ENCODE measurements at regions not wholly inside any gene's neighbourhood (a gene's known extent, or its start where the extent isn't known, plus 50 kb on each side); places are given as distances from the start of the nearest gene placed in this dataset.

DNA sequence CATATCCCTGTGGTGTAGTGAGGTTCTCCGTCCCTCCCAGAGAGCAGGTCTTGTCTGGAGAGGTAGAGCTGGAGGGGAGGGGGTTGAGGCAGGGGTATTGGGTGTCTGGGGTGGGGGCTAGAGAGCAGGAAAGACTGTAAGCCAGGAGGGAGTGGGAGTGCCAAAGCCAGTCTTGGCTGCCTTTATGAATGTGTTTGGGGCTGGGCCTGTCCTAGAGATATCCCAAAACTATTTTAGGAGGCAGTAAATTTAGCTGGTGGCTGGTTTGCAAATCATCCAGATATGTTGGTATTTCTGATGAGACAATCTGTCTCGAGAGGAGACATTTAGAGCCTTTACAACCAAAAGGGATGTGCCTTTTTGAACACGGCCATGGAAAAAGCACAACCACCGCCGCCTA lies 166.6 kb downstream of the TLE3 start:
- no peak for DNase-seq

DNA sequence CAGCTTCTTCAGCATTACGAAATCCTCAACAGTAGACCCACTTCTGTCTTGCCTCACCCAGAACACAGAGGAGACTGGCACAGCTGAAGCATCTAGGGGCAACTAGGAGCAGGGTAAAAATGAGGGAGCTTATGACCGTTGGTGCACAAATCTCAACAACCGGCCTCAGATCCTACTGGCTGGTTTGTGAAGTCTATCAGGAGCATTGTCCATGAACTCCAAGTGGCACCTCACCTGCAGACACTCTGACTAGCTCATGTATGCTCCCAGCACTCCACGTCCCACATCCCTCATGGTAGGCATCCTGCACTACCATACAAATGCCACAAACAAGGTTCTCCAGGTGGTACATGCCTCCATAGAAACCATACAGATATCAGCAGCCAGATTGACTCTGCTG lies 163.1 kb downstream of the TLE3 start:
- DNase-seq = no peak

DNA sequence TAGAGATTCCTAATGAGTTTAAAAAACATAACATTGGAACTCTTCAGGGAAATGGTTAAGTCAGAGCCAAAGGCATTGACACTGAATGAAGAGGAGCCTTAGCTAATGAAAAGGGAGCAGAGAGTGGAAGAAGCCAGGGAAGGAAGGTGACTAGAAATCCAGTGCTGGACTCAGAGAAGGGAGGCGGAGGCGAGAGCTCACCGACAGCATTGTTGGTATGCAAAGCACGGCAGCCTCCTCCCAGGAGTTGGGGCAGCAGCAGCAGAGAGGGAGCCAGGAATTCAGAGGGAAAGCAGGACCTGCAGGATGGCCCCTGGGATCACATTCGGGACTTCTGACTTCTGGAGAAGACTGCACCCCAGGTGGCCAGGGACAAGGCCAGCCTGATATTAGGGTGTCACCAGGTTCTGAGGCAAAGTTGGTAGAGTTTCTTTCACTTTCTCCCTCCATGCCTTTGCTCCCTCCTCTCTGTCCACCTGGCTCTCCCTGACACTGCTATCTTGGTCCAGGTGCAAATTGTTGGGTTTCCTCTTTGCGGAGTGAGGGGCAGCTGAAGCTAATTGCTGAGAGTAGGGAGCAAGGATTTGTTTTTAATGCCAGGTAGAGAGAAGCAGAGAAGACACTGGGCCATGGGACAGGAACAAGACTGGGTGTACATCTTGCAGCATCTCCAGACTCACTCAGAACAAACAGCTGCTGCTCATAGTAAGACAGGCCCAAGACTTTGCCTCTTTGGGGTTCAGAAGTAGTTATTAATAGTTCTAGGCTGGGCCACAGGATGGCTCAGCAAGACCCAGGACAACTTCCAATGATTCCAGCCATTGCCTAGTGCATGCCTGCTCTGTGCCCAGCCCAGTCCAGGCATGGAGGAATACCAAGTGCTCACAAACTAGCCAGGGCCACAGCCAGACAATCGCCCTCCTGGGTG lies 157.9 kb downstream of the TLE3 start:
- DNase-seq = no peak

DNA sequence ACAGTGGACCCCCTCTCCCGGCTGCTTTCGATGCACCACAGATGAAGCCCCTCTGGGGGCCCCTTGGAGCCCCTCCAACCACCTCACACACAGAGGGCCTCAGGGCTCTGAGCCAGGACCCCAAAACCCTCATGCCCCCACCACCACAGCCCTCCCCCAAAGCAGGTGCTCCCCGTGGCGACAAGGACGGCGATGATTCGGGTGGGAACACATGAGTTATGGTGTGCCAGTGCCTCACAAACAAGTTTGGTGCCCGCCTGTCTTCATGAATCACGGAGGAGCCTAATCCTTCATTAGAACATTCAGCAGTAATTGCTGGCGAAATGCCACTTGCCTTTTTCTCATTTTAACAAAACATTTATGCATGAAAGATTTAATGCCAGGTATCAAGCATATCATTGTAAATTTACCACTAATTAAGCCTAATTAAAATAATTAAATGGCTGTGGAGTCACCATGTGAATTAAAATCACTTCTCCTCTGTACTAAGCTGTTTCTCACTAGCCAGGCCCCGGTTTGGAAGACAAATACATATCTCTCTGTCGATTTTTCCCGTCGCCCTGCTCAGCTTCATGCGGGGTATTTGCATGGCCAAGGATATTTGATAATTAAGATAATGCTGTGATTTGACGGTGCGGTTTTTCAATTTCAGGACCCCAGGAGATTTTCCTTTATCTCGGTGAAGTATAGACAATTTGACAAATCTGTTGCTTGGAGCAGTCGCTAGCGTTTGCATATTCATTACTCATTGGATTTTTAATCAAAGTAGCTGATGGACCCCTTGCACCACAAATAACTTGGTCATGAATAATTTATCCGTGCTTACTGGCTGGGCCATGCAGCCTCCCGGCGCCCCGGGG lies 157.0 kb downstream of the TLE3 start:
- DNase-seq = no peak

DNA sequence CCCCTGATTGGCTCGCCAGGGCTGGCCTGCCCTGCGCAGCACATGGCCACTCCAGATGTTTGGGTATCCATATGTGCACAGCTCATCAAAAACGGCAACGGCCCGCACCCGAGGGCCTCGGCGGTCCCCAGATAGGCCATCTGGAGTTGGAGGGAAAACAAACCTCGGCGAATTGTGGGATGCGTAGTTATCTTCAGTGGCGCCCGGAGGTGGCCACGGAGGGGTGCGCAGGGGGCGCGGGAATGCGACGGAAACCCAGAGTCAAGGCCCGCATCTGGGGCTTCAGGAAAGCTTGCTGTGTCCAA lies 156.5 kb downstream of the TLE3 start:
- no peak for DNase-seq

DNA sequence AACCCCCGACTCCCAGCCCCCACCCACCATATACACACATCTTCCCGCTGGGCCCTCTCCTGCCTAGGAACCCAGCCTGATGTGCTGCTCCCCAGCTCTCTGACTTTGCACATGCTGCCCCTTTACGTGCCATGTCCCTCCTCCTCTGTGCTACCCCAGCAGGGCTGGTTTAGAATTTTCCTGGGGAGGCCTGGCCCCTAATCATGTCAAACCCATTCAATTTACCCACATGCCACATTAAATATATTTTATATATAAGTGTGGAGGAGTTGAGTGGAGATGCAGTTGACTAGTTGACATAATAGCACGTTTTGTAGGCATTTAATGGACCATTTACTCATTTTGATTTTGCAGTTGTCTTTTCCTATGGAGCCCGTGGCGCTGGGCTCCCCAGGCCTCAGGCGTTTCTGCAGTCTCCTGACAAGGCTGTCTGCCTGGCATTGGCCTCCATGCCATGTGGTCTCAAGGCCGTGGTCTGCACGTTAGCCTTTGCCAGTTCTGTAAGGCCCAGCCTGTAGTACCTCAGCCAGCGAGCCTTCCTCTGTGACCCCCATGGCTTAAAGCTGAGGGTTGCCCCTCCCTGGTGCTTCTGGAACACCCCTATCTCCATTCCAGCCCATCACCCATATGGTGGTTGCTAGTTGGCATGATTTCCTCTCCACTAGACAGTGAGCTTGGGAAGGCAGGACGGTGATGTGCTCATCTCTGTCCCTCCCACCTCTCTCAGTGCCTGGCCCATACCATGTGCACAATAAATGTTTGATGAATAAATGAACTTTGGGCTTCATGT lies 155.8 kb downstream of the TLE3 start:
- no peak for DNase-seq

DNA sequence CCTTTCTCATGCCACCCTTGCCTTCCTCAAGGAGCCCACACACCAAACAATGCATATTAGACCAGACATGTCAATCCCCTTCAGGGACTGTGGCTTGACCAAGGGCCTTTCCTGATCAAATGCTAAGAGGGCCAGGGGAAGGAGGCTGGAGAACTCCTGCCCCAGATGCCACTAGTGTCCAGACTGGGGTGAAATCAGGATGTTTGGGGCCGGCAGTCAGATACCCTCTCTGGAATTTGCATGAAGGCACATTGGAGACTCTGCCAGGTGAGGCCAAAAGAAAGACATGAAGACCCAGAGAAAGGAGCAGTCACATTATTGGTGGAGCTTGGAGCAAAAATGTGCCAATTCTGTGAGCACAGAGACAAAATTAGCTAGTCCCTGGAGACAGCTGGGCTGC lies 154.1 kb downstream of the TLE3 start:
- no peak for DNase-seq

DNA sequence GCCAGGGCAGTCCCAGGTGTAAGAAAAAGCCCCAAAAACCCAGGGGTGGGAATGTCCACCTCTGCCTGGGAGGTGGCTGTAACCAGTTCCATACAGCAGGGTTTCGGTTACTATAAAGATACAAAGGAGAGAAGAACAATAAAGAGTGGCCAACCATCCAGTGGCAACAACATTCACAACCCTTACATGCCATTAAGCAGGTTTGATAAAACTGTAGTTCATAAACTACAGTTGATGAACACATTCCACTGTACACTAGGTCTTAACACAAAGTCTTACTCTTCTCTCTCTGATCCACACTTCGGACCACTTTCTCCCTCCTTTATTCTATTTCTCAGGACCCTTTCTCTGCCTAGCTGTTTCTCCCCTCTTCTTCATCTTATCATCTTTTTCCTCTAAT lies 152.0 kb downstream of the TLE3 start:
- no peak for DNase-seq

DNA sequence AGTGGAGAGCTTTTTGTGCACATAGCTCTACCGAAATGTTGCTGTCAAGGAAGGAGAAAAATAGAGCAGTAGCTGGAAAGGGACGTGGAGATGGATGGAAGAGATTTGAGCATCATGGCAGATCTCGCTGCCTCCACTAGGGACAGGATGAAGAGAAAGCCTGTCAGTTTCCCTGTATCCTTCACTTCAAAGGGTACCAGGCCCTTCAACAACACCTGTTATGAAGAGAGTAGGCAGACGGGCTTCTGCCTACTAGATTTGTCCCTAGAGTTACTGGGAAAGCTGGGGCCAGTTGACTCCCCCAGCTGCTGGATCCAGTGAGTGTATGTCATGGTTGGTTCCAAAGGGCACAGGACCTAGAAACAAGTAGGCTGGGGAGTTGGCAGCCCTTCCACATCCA lies 150.8 kb downstream of the TLE3 start:
- DNase-seq = no peak

DNA sequence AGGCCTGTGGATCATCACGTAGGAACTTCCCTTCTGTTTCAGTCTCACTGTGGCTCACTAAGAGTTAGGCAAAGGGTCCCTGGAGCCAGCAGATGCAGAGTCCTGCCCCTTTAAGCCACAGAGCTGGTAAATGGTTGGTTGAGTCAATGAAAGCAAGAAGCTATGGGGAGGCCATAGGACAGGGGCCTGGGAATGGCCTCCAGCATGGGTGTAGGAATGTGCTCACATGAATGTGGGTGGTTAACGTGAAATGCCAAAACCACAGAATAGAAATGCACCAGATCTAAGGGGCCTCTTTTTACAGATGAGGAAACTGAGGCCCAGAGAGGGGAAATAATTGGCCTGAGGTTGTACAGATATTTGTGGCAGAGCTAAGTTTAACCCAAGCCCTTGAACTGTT lies 150.3 kb downstream of the TLE3 start:
- DNase-seq = no peak

DNA sequence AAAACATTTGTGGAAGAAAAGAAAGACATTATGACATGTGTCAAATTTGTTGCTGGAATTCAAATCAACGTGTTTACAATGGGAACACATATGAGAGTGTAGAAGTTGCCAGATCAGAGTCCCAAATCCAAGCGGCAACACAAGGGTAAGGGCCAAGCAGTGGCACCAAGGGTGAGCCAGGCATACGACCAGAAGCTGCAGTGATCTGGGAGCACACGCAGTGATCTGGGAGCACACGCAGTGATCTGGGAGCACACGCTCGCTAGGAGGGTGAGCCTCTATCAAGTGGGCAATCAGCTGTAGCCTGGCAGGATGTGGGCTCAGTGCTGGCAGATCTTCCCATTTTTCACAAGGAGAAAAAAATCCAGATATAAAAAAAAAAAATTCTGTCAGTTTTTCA lies 148.2 kb downstream of the TLE3 start:
- no peak for DNase-seq

DNA sequence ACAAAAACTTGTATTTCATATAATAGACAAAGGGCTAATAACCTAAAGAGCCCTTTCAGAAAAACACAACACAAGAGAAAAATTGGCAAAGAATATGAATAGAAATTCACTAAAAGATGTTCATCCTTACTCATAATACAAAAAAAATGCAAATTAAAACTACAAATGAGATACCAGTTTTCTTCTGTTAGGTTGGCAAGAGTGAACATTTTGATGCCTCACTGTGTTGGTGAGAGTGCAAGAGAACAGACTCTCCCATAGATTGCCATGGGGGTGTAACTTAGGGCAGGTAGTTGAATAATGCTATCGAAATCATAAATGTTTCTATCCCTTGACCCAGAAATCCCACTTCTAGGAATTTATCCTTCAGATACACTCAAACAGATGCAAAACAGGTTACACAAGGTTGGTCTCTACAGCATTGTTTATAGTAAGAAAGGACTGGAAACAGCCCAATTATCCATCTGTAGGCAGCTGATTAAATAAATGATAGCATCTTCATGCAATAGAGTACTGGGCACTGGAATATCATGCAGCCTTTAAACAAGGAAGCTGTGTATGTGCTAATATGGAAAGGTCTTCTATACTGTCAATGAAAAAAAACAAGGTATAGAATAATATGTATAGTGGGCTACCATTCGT lies 146.3 kb downstream of the TLE3 start:
- DNase-seq = no peak

DNA sequence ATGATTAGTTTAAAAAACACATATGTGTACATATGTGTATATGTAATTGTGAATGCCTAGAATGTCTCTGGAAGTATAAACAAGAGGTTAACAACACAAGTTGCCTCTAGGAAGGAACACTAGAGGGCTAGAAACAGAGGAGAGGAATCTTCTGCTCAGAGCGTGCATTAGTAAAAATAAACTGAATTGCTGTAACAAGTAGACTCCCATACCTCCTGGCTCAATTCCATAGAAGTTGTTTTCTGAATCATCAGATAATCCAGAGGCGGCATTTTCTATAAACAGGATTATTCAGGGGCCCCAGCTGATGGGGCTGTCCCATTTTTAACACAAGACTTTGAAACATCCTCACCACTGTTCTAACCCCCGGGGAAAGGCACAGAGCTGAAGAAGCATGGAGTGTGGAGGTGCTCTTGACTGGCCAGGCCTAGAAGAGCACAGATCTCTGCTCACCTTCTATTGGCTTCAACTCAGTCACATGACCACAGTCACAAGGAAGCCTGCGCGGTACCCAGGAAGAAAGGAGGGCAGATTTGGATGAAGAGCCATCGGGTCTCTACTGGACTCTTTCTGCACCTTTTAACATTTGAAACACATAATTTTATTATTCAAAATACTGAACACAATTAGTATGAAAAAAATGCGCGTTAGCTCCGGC lies 145.7 kb downstream of the TLE3 start:
- no peak for DNase-seq

DNA sequence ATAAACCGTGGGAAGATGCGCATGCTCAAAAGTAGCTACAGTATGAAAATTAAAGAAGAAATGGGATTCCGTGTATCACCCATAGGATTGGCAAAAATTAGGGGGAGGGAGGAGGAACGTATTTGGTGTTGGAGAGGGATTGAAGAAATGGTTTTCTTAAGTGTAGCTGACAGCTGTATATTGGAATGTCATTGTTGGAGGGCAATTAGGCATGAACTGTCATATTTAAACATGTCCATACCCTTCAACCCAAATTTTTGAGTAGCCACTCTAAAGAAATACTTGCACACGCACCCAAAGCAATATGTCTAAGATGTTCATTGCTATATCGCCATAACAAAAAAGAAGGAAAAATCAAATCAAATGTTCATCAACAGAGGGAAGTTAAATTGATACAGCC lies 144.7 kb downstream of the TLE3 start:
- DNase-seq = no peak

DNA sequence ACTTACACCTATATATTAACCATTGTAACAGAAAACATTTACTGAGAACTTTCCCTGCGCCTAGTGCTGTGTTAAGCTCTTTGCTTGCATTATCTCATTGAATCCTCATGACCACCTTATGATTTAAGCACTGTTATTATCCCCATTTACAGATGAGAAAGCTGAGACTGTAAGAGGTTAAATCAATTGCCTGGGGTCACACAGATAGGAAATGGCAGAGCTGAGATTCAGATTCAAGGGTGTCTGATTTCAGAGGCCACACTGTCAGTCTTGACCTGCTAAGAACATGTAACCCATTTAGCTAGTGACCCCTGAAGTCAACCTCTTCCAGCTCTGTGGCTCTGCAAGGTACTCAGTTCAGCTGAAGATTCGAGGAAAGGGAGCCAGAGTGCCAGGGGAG lies 143.9 kb downstream of the TLE3 start:
- DNase-seq = no peak

DNA sequence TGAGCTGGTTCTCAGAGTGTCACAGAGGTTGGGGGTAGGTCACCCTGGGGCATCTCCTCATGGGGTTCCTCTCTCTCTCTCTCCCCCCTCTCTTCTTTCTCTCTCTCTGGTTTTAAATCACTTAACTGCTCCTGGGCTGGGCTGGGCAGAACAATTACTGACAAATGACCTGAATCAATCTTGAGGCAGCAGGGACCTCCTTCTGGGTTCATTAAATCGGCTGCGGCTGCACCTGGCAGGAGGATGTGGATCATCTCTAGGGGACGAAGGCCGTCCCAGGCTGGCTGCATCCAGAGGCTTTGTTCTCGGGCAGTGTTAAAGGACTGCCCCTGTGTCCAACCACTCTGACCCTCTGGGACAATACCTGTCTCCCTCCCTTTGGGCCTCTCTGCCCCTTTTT lies 143.1 kb downstream of the TLE3 start:
- no peak for DNase-seq

DNA sequence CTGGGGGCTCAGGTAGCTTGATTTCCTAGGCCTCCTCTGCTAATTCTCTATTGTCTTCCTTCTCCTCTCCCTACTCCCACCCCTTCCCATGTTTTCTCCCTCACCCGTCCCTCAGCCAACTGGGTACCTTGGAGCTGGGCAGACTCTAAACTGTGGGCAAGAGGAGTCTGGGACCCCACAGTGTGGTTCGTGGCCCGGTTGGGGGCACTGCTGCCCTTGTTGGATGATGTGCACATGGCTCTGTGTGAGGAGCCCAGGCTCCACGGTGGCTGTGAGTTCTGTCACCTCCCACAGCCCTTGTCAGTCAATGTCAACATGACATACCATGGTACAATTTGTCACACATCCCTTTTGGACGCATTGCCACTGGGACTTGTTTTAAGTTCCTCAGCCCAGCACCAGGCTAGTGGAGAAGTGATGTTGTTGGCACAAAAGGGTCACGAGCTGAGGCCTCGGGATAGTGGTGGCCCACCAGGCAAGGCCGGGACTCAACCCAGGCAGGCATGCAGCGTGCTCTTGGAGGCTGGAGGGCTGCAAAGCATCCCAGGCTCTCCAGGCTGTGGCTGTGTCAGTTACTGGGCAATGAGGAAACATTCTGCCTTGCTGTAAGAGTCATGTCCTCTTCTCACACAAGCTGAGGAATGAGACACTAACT lies 142.3 kb downstream of the TLE3 start:
- DNase-seq = no peak

DNA sequence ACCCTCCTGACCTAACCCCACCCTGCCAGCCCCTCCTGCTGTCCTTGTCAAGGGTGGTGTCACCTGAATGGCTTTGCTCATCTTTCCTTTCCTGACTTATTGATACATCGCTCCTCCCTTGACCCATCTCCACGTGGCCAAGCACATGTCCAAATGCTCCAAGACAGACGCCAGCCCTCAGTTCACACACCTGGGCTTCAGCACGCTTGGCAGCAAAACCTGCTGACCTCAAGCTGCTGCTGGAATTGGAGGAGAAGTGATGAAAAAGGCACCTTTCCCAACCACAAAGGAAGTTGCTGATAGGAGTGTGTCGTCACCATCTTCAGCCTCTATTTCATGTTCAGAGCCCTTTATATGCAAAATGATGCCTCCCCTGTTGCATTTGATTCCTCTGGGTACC lies 141.3 kb downstream of the TLE3 start:
- no peak for DNase-seq

DNA sequence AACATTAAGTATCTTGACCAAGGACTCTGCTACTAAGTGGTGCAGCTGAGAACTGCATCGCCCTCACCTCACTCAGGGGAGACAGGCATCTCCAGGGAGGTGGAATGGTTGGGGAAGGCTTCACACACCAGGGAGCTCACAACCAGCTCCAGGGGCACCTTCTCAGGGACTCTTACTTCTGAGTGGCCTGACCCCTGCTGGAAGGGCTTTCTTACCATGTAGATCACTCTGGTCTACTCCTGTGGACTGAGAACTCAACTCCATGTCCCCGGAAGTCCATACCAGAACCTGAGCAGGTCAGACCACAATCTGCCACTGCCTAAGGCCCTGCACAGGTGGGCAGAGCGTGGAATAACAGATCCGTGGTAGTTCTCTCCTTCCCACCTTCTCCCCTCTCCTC lies 140.5 kb downstream of the TLE3 start:
- DNase-seq = no peak

DNA sequence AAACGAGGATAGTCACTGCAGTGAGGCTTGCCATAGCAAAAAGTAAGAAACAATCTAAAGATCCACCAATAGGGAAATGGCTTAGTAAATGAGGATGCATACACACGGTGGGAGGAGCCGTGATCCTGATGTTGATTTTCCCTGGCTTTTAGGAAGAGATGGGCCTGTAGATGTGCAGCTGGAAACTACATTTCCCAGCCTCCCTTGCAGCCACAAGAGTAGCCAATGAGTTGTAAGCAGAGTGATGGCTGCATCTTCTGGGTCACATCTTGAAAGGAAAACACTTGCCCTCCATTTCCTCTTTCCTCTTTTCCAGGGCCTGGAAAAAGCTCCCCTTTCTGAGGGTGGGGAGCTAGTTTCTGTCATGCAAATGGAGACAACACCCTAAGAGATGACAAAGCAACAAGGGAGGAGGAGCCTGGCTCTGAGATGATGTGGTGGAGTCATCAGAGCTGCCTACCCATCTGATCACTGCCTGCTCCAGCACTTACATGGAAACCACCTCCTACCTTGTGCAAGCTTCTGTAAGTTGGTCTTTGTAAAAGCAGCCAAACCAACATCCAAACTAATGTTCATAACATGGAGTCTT lies 139.1 kb downstream of the TLE3 start:
- no peak for DNase-seq

DNA sequence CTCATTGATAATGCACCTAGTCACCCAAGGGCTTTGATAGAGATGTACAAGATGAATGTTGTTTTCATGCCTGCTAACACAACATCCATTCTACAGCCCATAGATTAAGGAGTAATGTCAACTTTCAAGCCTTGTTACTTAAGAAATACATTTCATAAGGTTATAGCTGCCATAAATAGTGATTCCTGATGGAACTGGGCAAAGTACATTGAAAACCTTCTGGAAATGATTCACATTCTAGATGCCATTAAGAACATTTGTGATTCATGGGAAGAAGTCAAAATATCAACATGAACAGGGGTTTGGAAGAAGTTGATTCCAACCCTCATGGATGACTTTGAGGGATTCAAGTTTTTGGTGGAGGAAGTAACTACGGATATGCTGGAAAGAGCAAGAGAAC lies 135.2 kb downstream of the TLE3 start:
- DNase-seq = no peak

DNA sequence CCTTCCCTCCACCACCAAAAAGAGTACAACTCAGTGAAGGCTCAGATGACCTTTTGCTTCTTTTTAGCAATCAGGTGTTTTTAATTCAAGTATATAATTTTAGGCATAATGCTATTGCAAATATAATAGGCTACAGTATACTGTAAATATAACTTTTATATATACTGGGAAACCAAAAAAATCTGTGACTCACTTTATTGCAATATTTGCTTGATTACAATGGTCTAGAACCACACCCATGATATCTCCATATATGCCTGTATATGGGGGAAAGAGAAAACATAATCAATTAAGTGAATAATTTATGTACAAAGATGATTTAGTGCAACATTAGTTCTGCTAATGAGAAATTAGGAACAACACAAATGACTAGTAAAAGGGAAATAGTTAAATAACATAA lies 134.3 kb downstream of the TLE3 start:
- DNase-seq = no peak
